OCI-LY7 (cell line): ENCODE measurements at regions not wholly inside any gene's neighbourhood (a gene's known extent, or its start where the extent isn't known, plus 50 kb on each side); places are given as distances from the start of the nearest gene placed in this dataset.

Experiments
- BruUV-seq: library from RNA; stranded (reverse); fragments of 400-500 nt; replicated peaks from 2 replicates; lab custom pipeline; 2021; lab: Mats Ljungman, UMichigan
- CTCF ChIA-PET: fragments of 300-600 bp; sonication (Branson Sonifier 250); formaldehyde crosslinking; loops from one replicate; lab custom pipeline; 2022; ENCODE audit warnings: antibody characterized with exemption; ENCODE audit not compliant: unreplicated experiment; lab: Charles Lee
- POLR2A ChIA-PET: fragments of 300-600 bp; sonication (Branson Sonifier 250); formaldehyde crosslinking; loops from one replicate; lab custom pipeline; 2022; ENCODE audit warnings: antibody characterized with exemption; lab: Charles Lee
- DNase-seq: peaks from one replicate; pipeline ENCODE4 v3.0.0-alpha.2; 2015; ENCODE audit warnings: low spot score
- H2AFZ ChIP-seq: fragments of 200-600 bp; sonication (generic), shearing (Covaris generic); 2 replicates; pipeline ENCODE4 v1.6.1; 2014; ENCODE audit warnings: mild to moderate bottlenecking, antibody characterized with exemption, low read length, moderate library complexity
- H3K27ac ChIP-seq: fragments of 200-600 bp; sonication (generic); 2 replicates; pipeline ENCODE4 v1.5.1; 2014; ENCODE audit warnings: mixed run types, low read depth, mild to moderate bottlenecking, moderate library complexity, low read length, inconsistent platforms; ENCODE audit not compliant: poor library complexity, severe bottlenecking
- H3K36me3 ChIP-seq: fragments of 200-600 bp; sonication (generic); 2 replicates; pipeline ENCODE4 v1.6.1; 2014; ENCODE audit warnings: mild to moderate bottlenecking, antibody characterized with exemption, low read length, moderate library complexity, mixed read lengths; ENCODE audit not compliant: insufficient read depth
- H3K4me1 ChIP-seq: fragments of 200-600 bp; sonication (generic); 2 replicates; pipeline ENCODE4 v1.5.1; 2014; ENCODE audit warnings: mild to moderate bottlenecking, low read length; ENCODE audit not compliant: insufficient read depth, poor library complexity, severe bottlenecking
- H3K4me2 ChIP-seq: fragments of 200-600 bp; sonication (generic); 2 replicates; pipeline ENCODE4 v1.6.1; 2014; ENCODE audit warnings: mild to moderate bottlenecking, low read length
- H3K4me3 ChIP-seq: fragments of 200-600 bp; sonication (generic); 2 replicates; pipeline ENCODE4 v1.5.1; 2014; ENCODE audit warnings: mild to moderate bottlenecking, low read depth, low read length; ENCODE audit not compliant: poor library complexity, severe bottlenecking
- H3K79me2 ChIP-seq: fragments of 200-600 bp; sonication (generic); 2 replicates; pipeline ENCODE4 v1.6.1; 2016; ENCODE audit warnings: low read depth, mild to moderate bottlenecking, low read length, moderate library complexity, mixed read lengths; ENCODE audit not compliant: insufficient read depth
- H3K9me2 ChIP-seq: fragments of 200-600 bp; sonication (generic); 2 replicates; pipeline ENCODE4 v1.6.1; 2016; ENCODE audit warnings: mild to moderate bottlenecking, low read length, mixed read lengths; ENCODE audit not compliant: insufficient read depth
- H3K9me3 ChIP-seq: fragments of 200-600 bp; sonication (generic); 2 replicates; pipeline ENCODE4 v1.6.1; 2014; ENCODE audit warnings: mild to moderate bottlenecking, mixed run types, low read length, mixed read lengths
- H4K20me1 ChIP-seq: fragments of 200-600 bp; sonication (generic); 2 replicates; pipeline ENCODE4 v1.6.1; 2014; ENCODE audit warnings: mild to moderate bottlenecking, antibody characterized with exemption, low read length, moderate library complexity, mixed read lengths; ENCODE audit not compliant: insufficient read depth
- EZH2phosphoT487 ChIP-seq: fragments of 200-600 bp; sonication (generic); IDR thresholded peaks from 2 replicates; pipeline ENCODE4 v1.6.1; 2018; ENCODE audit warnings: low read depth, borderline replicate concordance, mild to moderate bottlenecking, mixed run types, antibody characterized with exemption, low read length, moderate library complexity, mixed read lengths
- intact Hi-C: fragments of 100-400 bp; cut with micrococcal nuclease; formaldehyde crosslinking; loops from one replicate; pipeline ENCODE4 v1.10.0; 2022; ENCODE audit not compliant: unreplicated experiment
- TF ChIP-seq, protein P1 (sequence below): fragments of 200-600 bp; sonication (generic); conservative IDR thresholded peaks from 2 replicates; pipeline ENCODE4 v1.5.1; 2014; ENCODE audit warnings: mild to moderate bottlenecking, antibody characterized with exemption, low read length, moderate library complexity, mixed read lengths

DNA sequence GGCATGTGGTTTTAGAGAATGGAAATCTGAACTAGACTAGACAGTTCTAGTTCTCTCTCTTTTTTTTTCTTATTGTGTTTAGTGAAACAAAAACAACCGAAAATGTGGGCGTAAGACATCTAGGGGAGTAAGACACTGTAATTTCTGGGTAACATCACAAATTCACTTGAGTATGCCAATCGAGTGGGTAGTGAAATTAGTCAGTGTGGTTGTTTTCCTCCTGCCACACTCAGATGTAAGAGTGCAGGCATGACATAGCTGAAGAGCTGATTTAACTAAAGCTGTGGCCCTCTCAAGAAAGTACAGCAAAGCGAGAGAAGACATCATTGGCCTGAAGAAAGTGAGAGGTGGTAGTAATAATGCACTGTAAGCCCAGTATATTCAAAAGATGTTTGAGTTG is 1585.3 kb upstream of the AGA start:
- ChIA-PET POLR2A (no interaction called here), CTCF (no interaction called here)
- no peak overlapping the region for H3K4me3 ChIP-seq
- BruUV-seq = no TSS peak
- intact Hi-C loops = no loop called here
- no peaks in the 10 kb centered on the region for H4K20me1 ChIP-seq
- TF ChIP-seq EZH2phosphoT487 = no peak
- TF ChIP-seq, protein P1, sequence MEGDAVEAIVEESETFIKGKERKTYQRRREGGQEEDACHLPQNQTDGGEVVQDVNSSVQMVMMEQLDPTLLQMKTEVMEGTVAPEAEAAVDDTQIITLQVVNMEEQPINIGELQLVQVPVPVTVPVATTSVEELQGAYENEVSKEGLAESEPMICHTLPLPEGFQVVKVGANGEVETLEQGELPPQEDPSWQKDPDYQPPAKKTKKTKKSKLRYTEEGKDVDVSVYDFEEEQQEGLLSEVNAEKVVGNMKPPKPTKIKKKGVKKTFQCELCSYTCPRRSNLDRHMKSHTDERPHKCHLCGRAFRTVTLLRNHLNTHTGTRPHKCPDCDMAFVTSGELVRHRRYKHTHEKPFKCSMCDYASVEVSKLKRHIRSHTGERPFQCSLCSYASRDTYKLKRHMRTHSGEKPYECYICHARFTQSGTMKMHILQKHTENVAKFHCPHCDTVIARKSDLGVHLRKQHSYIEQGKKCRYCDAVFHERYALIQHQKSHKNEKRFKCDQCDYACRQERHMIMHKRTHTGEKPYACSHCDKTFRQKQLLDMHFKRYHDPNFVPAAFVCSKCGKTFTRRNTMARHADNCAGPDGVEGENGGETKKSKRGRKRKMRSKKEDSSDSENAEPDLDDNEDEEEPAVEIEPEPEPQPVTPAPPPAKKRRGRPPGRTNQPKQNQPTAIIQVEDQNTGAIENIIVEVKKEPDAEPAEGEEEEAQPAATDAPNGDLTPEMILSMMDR = no peak
- H3K4me1 ChIP-seq = no peaks in the 10 kb centered on the region
- DNase-seq = no peak
- no peak overlapping the region for H3K4me2 ChIP-seq
- no peaks in the 10 kb centered on the region for H3K79me2 ChIP-seq
- H2AFZ ChIP-seq = no peak overlapping the region
- H3K9me3 ChIP-seq = no peaks in the 10 kb centered on the region
- H3K36me3 ChIP-seq = no peaks in the 10 kb centered on the region
- no peak overlapping the region for H3K27ac ChIP-seq
- H3K9me2 ChIP-seq = no peaks in the 10 kb centered on the region

DNA sequence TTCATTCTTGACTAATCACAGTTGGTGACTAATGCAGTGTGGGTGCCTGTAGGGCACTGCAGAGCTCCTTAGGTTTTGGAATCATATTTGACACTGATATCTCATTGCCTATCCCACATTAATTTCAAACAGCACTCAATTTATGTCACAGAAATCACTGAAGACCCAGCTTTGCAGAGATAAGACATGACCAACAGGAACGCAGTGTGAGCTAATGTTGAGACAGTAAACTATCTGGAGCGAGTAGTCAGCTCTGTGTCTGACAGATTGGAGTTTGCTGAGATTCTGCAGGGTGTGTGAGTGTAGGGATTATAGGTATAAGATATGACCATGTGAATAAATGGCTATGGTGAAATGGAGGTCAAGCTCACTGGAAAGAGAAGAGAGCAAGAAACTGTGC is 1586.1 kb upstream of the AGA start:
- Histone ChIP-seq H4K20me1 (no peaks in the 10 kb centered on the region), H3K4me1 (no peaks in the 10 kb centered on the region), H3K4me2 (no peak overlapping the region), H2AFZ (no peak overlapping the region), H3K27ac (no peak overlapping the region), H3K36me3 (no peaks in the 10 kb centered on the region), H3K79me2 (no peaks in the 10 kb centered on the region), H3K9me2 (no peaks in the 10 kb centered on the region), H3K9me3 (no peaks in the 10 kb centered on the region), H3K4me3 (no peak overlapping the region)
- intact Hi-C loops = no loop called here
- no TSS peak for BruUV-seq
- DNase-seq = no peak
- ChIA-PET CTCF (no interaction called here), POLR2A (no interaction called here)
- TF ChIP-seq, protein P1 = no peak
- no peak for TF ChIP-seq EZH2phosphoT487

DNA sequence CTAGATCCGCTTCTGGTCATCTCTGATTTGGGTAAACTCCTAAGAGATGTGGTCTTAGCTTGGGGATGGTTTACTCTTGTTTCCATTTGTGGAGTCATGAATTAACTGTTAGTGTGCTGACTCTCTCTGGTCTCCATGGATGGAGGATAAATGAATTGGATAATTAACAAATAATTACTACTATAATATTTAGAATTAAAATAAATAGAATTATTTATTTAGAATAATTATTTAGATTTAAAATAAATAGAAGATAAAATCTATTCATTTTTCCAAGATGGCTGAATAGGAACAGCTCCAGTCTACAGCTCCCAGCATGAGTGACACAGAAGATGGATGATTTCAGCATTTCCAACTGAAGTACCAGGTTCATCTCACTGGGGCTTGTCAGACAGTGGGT is 1587.4 kb upstream of the AGA start:
- H3K79me2 ChIP-seq = no peaks in the 10 kb centered on the region
- TF ChIP-seq EZH2phosphoT487 = no peak
- TF ChIP-seq, protein P1 = no peak
- no peak for DNase-seq
- H3K9me3 ChIP-seq = no peaks in the 10 kb centered on the region
- H3K4me1 ChIP-seq = no peaks in the 10 kb centered on the region
- BruUV-seq = no TSS peak
- no peak overlapping the region for H3K4me2 ChIP-seq
- no peak overlapping the region for H2AFZ ChIP-seq
- no peak overlapping the region for H3K27ac ChIP-seq
- no peak overlapping the region for H3K4me3 ChIP-seq
- POLR2A ChIA-PET = no interaction called here
- CTCF ChIA-PET = no interaction called here
- H3K36me3 ChIP-seq = no peaks in the 10 kb centered on the region
- no peaks in the 10 kb centered on the region for H4K20me1 ChIP-seq
- no peaks in the 10 kb centered on the region for H3K9me2 ChIP-seq
- intact Hi-C loops = no loop called here
